HCT116 (cell line): ENCODE measurements at regions not wholly inside any gene's neighbourhood (a gene's known extent, or its start where the extent isn't known, plus 50 kb on each side); places are given as distances from the start of the nearest gene placed in this dataset.

Source experiments
- ATAC-seq: fragments of 200-7000 bp; cut with Tn5 transposase; 2 replicates; pipeline ENCODE4 v1.9.1; 2020; ENCODE audit warnings: mild to moderate bottlenecking, moderate library complexity
- BruUV-seq: library from RNA; stranded (reverse); fragments of 400-500 nt; replicated peaks from 2 replicates; lab custom pipeline; 2021; lab: Mats Ljungman, UMichigan
- CTCF ChIA-PET: fragments of 300-600 bp; sonication (Branson Sonifier 250); formaldehyde crosslinking; loops from one replicate; lab custom pipeline; 2021; ENCODE audit warnings: antibody characterized with exemption; lab: Charles Lee
- POLR2A ChIA-PET: fragments of 300-600, 350-600 bp; sonication (Branson Sonifier 250); formaldehyde crosslinking; loops from one replicate; lab custom pipeline; 2021; ENCODE audit warnings: antibody characterized with exemption; lab: Charles Lee
- RAD21 ChIA-PET, 2 experiments: fragments of 300-600 bp; sonication (Branson Sonifier 250); formaldehyde crosslinking; loops; one replicate each; lab custom pipeline; 2023; ENCODE audit warnings: low total read pairs in 2 of 2; ENCODE audit not compliant: uncharacterized antibody in 2 of 2, unreplicated experiment in 2 of 2, low non-redundant PET in 1 of 2; lab: Charles Lee
- DNase-seq: peaks from one replicate; pipeline ENCODE4 v3.0.0-alpha.2; 2010; ENCODE audit warnings: low read depth, low spot score
- H2AFZ ChIP-seq: fragments of 200-600 bp; shearing (Covaris generic), sonication (generic); 2 replicates; pipeline ENCODE4 v1.6.1; 2017; ENCODE audit warnings: low read depth, mixed run types, mixed read lengths, antibody characterized with exemption, low read length; ENCODE audit not compliant: poor library complexity, severe bottlenecking
- H3K27ac ChIP-seq: 2 replicates; pipeline ENCODE4 v1.5.1; 2012; ENCODE audit warnings: low read depth, low read length
- H3K27me3 ChIP-seq: fragments of 200-600 bp; sonication (generic); 2 replicates; pipeline ENCODE4 v1.6.1; 2016; ENCODE audit warnings: mixed run types, low read length, mixed read lengths; ENCODE audit not compliant: insufficient read depth
- H3K36me3 ChIP-seq, 2 experiments: fragments of 200-500 bp in 1 of 2; fragments of 200-600 bp in 1 of 2; sonication (Bioruptor generic) in 1 of 2; sonication (generic) in 1 of 2; 2 replicates each; pipeline versions ENCODE4 v1.5.1 to v1.6.1; 2014 to 2016; ENCODE audit warnings: low read length in 2 of 2, inconsistent platforms in 1 of 2, mixed read lengths in 1 of 2, mixed run types in 1 of 2; ENCODE audit not compliant: insufficient read depth in 2 of 2, control insufficient read depth in 1 of 2
- H3K4me1 ChIP-seq, 2 experiments: fragments of 200-600 bp in 1 of 2; sonication (generic) in 1 of 2; 2 replicates each; pipeline versions ENCODE4 v1.5.1 to v1.6.1; 2012 to 2017; ENCODE audit warnings: low read length in 2 of 2, inconsistent platforms in 1 of 2, mild to moderate bottlenecking in 1 of 2, mixed read lengths in 1 of 2, mixed run types in 1 of 2, moderate library complexity in 1 of 2; ENCODE audit not compliant: insufficient read depth in 2 of 2, control insufficient read depth in 1 of 2
- H3K4me2 ChIP-seq: fragments of 200-600 bp; sonication (generic); 2 replicates; pipeline ENCODE4 v1.6.1; 2017; ENCODE audit warnings: mixed run types, low read length, mixed read lengths
- H3K4me3 ChIP-seq, 2 experiments: fragments of 200-600 bp in 1 of 2; sonication (generic) in 1 of 2; replicated peaks in 1 of 2; 2 replicates each; pipeline ENCODE4 v1.5.1; 2011 to 2016; ENCODE audit warnings: low read length in 2 of 2, control low read depth in 1 of 2, low read depth in 1 of 2, mild to moderate bottlenecking in 1 of 2, mixed read lengths in 1 of 2, mixed run types in 1 of 2
- H3K79me2 ChIP-seq: fragments of 200-600 bp; sonication (generic); 2 replicates; pipeline ENCODE4 v1.6.1; 2017; ENCODE audit warnings: mild to moderate bottlenecking, mixed run types, low read length, moderate library complexity, mixed read lengths; ENCODE audit not compliant: insufficient read depth
- H3K9ac ChIP-seq: fragments of 200-600 bp; sonication (generic); 2 replicates; pipeline ENCODE4 v1.6.1; 2016; ENCODE audit warnings: low read length, mixed read lengths
- H3K9me2 ChIP-seq: fragments of 200-600 bp; sonication (generic), shearing (Covaris generic); 2 replicates; pipeline ENCODE4 v1.6.1; 2017; ENCODE audit warnings: mixed run types, mild to moderate bottlenecking, moderate library complexity; ENCODE audit not compliant: insufficient read depth
- H3K9me3 ChIP-seq, 2 experiments: fragments of 200-500 bp in 1 of 2; fragments of 200-600 bp in 1 of 2; sonication (Bioruptor generic) in 1 of 2; sonication (generic) in 1 of 2; 2 replicates each; pipeline ENCODE4 v1.6.1; 2014 to 2017; ENCODE audit warnings: low read length in 2 of 2, mixed read lengths in 2 of 2, inconsistent platforms in 1 of 2, low read depth in 1 of 2, mild to moderate bottlenecking in 1 of 2, mixed run types in 1 of 2, moderate library complexity in 1 of 2; ENCODE audit not compliant: control insufficient read depth in 1 of 2, insufficient read depth in 1 of 2
- H4K20me1 ChIP-seq: fragments of 200-600 bp; sonication (generic), shearing (Covaris generic); 2 replicates; pipeline ENCODE4 v1.6.1; 2017; ENCODE audit warnings: mixed run types, mild to moderate bottlenecking, moderate library complexity; ENCODE audit not compliant: insufficient read depth
- ATF3 ChIP-seq: IDR thresholded peaks from 2 replicates; pipeline ENCODE4 v1.6.1; 2012
- CBX3 ChIP-seq: IDR thresholded peaks from 2 replicates; pipeline ENCODE4 v1.6.1; 2012; ENCODE audit warnings: low read depth
- CEBPB ChIP-seq: IDR thresholded peaks from 2 replicates; pipeline ENCODE4 v1.6.1; 2012; ENCODE audit warnings: low read depth
- EGR1 ChIP-seq: IDR thresholded peaks from 2 replicates; pipeline ENCODE4 v1.6.1; 2012; ENCODE audit warnings: low read depth
- ELF1 ChIP-seq: IDR thresholded peaks from 2 replicates; pipeline ENCODE4 v1.6.1; 2012; ENCODE audit warnings: low read depth, borderline replicate concordance
- EZH2 ChIP-seq: fragments of 200-600 bp; sonication (generic); IDR thresholded peaks from 2 replicates; pipeline ENCODE4 v1.6.1; 2017; ENCODE audit warnings: antibody characterized with exemption, mixed run types
- EZH2phosphoT487 ChIP-seq: fragments of 200-600 bp; IDR thresholded peaks from 2 replicates; pipeline ENCODE4 v1.6.1; 2018; ENCODE audit warnings: antibody characterized with exemption, borderline replicate concordance
- FOSL1 ChIP-seq: IDR thresholded peaks from 2 replicates; pipeline ENCODE4 v1.6.1; 2012; ENCODE audit warnings: low read depth
- JUND ChIP-seq: IDR thresholded peaks from 2 replicates; pipeline ENCODE4 v1.6.1; 2012
- MAX ChIP-seq: IDR thresholded peaks from 2 replicates; pipeline ENCODE4 v1.6.1; 2012
- POLR2A ChIP-seq: IDR thresholded peaks from 2 replicates; pipeline ENCODE4 v1.7.0; 2011; ENCODE audit warnings: borderline replicate concordance; ENCODE audit not compliant: insufficient read depth, insufficient read length; ENCODE audit errors: extremely low read depth
- RAD21 ChIP-seq: IDR thresholded peaks from 2 replicates; pipeline ENCODE4 v1.6.1; 2012; ENCODE audit warnings: low read depth, mild to moderate bottlenecking
- REST ChIP-seq: IDR thresholded peaks from 2 replicates; pipeline ENCODE4 v1.6.1; 2012; ENCODE audit warnings: low read depth
- SP1 ChIP-seq: IDR thresholded peaks from 2 replicates; pipeline ENCODE4 v1.6.1; 2012; ENCODE audit warnings: low read depth
- SRF ChIP-seq: IDR thresholded peaks from 2 replicates; pipeline ENCODE4 v1.6.1; 2012; ENCODE audit warnings: low read depth
- YY1 ChIP-seq: IDR thresholded peaks from 2 replicates; pipeline ENCODE4 v1.6.1; 2011; ENCODE audit warnings: low read length, low read depth, moderate library complexity, mild to moderate bottlenecking; ENCODE audit not compliant: insufficient replicate concordance; ENCODE audit errors: extremely low read depth
- ZNF274 ChIP-seq: fragments of 200-500 bp; sonication (Bioruptor generic); IDR thresholded peaks from 2 replicates; pipeline ENCODE4 v1.6.1; 2014; ENCODE audit warnings: mild to moderate bottlenecking, low read depth, low read length, inconsistent platforms
- intact Hi-C: fragments of 100-400 bp; cut with micrococcal nuclease; formaldehyde crosslinking; loops from 2 replicates; pipeline ENCODE4 v1.10.0; 2022
- TF ChIP-seq, protein P1 (sequence below), 3 experiments: fragments of 200-600 bp in 1 of 3; sonication (generic) in 1 of 3; IDR thresholded peaks in 2 of 3; conservative IDR thresholded peaks in 1 of 3; 2 replicates each; pipeline ENCODE4 v1.5.1; 2012 to 2017; ENCODE audit warnings: low read depth in 2 of 3, low read length in 2 of 3, antibody characterized with exemption in 1 of 3, borderline replicate concordance in 1 of 3, control low read depth in 1 of 3, mild to moderate bottlenecking in 1 of 3, mixed read lengths in 1 of 3, mixed run types in 1 of 3, moderate library complexity in 1 of 3; ENCODE audit not compliant: insufficient read depth in 1 of 3

GRCh38 chr2:129366263-129366662 is 613.2 kb upstream of the RAB6C start:
- no peak overlapping the region for H3K4me3 ChIP-seq
- H3K9ac ChIP-seq = no peak overlapping the region
- BruUV-seq = no TSS peak
- no peak overlapping the region for H3K27ac ChIP-seq
- peaks cover 38% of the 10 kb centered on the region for H3K27me3 ChIP-seq
- no peaks in the 10 kb centered on the region for H3K79me2 ChIP-seq
- DNase-seq = no peak
- no peak overlapping the region for H3K4me2 ChIP-seq
- no peaks in the 10 kb centered on the region for H3K9me3 ChIP-seq
- ChIA-PET RAD21 (no interaction called here), CTCF (no interaction called here), POLR2A (no interaction called here)
- intact Hi-C loops = no loop called here
- H3K4me1 ChIP-seq = no peaks in the 10 kb centered on the region
- H4K20me1 ChIP-seq = no peaks in the 10 kb centered on the region
- TF ChIP-seq, protein P1, sequence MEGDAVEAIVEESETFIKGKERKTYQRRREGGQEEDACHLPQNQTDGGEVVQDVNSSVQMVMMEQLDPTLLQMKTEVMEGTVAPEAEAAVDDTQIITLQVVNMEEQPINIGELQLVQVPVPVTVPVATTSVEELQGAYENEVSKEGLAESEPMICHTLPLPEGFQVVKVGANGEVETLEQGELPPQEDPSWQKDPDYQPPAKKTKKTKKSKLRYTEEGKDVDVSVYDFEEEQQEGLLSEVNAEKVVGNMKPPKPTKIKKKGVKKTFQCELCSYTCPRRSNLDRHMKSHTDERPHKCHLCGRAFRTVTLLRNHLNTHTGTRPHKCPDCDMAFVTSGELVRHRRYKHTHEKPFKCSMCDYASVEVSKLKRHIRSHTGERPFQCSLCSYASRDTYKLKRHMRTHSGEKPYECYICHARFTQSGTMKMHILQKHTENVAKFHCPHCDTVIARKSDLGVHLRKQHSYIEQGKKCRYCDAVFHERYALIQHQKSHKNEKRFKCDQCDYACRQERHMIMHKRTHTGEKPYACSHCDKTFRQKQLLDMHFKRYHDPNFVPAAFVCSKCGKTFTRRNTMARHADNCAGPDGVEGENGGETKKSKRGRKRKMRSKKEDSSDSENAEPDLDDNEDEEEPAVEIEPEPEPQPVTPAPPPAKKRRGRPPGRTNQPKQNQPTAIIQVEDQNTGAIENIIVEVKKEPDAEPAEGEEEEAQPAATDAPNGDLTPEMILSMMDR (IDR thresholded peaks at IDR 0.05 in 2 of 3, conservative IDR thresholded peaks at IDR 0.05 in 1 of 3; ENCODE audit: borderline replicate concordance in 1 of 3, insufficient read depth in 1 of 3, low read depth in 2 of 3, low read length in 2 of 3) = no peak
- TF ChIP-seq ATF3 (no peak), ZNF274 (no peak), MAX (no peak), EGR1 (no peak), CBX3 (no peak), JUND (no peak), CEBPB (no peak), EZH2 (no peak)
- no peak overlapping the region for H2AFZ ChIP-seq
- no peak for ATAC-seq
- H3K9me2 ChIP-seq = no peaks in the 10 kb centered on the region
- H3K36me3 ChIP-seq = no peaks in the 10 kb centered on the region

- no peak overlapping the region for H3K27ac ChIP-seq
- H4K20me1 ChIP-seq = no peaks in the 10 kb centered on the region
- POLR2A ChIA-PET = no interaction called here
- no peaks in the 10 kb centered on the region for H3K4me1 ChIP-seq
- no peaks in the 10 kb centered on the region for H3K36me3 ChIP-seq
- DNase-seq (no peak), ATAC-seq (no peak)
- intact Hi-C loops = no loop called here
- H3K9me2 ChIP-seq = no peaks in the 10 kb centered on the region
- H2AFZ ChIP-seq = no peak overlapping the region
- H3K4me2 ChIP-seq = no peak overlapping the region
- no peak overlapping the region for H3K9ac ChIP-seq
- no peaks in the 10 kb centered on the region for H3K9me3 ChIP-seq
- peaks cover 38% of the 10 kb centered on the region for H3K27me3 ChIP-seq
- H3K79me2 ChIP-seq = no peaks in the 10 kb centered on the region
- BruUV-seq = no TSS peak
- no peak overlapping the region for H3K4me3 ChIP-seq
- RAD21 ChIA-PET = no interaction called here
- CTCF ChIA-PET = no interaction called here
- TF ChIP-seq FOSL1 (no peak), EGR1 (no peak), SP1 (no peak), YY1 (no peak), EZH2phosphoT487 (no peak), JUND (no peak), EZH2 (no peak), RAD21 (no peak), SRF (no peak), ELF1 (no peak), POLR2A (no peak), ZNF274 (no peak), REST (no peak)
Measured at GRCh38 chr2:129367107-129367506, 612.4 kb upstream of the RAB6C start.
